WI38 (cell line): ENCODE measurements at regions not wholly inside any gene's neighbourhood (a gene's known extent, or its start where the extent isn't known, plus 50 kb on each side); places are given as distances from the start of the nearest gene placed in this dataset.

Experiments used
- H3K4me3 ChIP-seq: 2 replicates; pipeline ENCODE4 v1.5.1; 2011; ENCODE audit warnings: low read depth, mild to moderate bottlenecking, control low read depth, low read length
- TF ChIP-seq, protein P1 (sequence below): IDR thresholded peaks from 2 replicates; pipeline ENCODE4 v1.5.1; 2012; ENCODE audit warnings: low read depth, mild to moderate bottlenecking, control low read depth, low read length

GRCh38 chr2:20557635-20558034 is 93.3 kb downstream of the HS1BP3 start:
- no peak overlapping the region for H3K4me3 ChIP-seq
- TF ChIP-seq, protein P1, sequence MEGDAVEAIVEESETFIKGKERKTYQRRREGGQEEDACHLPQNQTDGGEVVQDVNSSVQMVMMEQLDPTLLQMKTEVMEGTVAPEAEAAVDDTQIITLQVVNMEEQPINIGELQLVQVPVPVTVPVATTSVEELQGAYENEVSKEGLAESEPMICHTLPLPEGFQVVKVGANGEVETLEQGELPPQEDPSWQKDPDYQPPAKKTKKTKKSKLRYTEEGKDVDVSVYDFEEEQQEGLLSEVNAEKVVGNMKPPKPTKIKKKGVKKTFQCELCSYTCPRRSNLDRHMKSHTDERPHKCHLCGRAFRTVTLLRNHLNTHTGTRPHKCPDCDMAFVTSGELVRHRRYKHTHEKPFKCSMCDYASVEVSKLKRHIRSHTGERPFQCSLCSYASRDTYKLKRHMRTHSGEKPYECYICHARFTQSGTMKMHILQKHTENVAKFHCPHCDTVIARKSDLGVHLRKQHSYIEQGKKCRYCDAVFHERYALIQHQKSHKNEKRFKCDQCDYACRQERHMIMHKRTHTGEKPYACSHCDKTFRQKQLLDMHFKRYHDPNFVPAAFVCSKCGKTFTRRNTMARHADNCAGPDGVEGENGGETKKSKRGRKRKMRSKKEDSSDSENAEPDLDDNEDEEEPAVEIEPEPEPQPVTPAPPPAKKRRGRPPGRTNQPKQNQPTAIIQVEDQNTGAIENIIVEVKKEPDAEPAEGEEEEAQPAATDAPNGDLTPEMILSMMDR, result no peak

- H3K4me3 ChIP-seq, result no peak overlapping the region
- TF ChIP-seq, protein P1, result no peak
Observed at GRCh38 chr2:20558391-20559150, 92.3 kb downstream of the HS1BP3 start.

DNA sequence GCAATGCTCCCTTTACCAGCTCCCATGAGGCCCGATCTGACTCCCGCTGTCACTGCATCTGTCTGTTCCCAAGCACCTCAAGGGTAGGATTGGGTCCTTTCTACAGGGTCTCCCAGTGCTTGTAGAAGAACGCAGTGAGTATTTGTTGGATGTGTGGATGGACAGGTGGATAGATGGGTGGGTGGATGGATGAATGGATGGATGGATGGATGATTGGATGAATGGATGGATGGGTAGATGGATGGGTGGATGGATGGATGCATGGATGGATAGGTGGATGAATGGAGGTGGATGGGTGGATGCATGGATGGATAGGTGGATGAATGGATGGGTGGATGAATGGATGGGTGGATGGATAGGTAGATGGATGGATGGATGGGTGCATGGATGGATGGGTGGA is 91.6 kb downstream of the HS1BP3 start:
- TF ChIP-seq, protein P1, result no peak
- H3K4me3 ChIP-seq, result no peak overlapping the region

DNA sequence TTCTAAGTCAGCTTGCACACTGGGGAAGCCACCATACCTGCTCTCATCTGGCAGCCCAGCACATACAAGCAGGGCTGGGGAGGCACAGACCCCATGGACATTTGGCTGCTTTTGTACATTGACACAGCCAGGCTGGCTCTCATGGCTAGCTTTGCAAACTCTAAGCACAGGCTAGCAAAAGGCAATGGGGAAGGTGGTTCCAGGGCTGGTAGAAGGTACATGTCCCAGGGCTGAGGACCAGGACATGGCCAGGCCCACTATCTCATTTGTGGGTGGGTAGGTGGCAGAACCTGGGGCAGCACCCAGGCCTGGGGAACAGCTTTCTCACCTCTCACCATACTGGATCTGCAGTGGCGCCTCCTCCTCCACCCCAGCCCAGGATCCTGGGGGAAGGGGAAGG is 90.9 kb downstream of the HS1BP3 start:
- TF ChIP-seq, protein P1, result no peak
- H3K4me3 ChIP-seq, result no peak overlapping the region

- TF ChIP-seq, protein P1, result no peak
- H3K4me3 ChIP-seq, result no peak overlapping the region
Observed at GRCh38 chr2:20560891-20561636, 89.8 kb downstream of the HS1BP3 start.

DNA sequence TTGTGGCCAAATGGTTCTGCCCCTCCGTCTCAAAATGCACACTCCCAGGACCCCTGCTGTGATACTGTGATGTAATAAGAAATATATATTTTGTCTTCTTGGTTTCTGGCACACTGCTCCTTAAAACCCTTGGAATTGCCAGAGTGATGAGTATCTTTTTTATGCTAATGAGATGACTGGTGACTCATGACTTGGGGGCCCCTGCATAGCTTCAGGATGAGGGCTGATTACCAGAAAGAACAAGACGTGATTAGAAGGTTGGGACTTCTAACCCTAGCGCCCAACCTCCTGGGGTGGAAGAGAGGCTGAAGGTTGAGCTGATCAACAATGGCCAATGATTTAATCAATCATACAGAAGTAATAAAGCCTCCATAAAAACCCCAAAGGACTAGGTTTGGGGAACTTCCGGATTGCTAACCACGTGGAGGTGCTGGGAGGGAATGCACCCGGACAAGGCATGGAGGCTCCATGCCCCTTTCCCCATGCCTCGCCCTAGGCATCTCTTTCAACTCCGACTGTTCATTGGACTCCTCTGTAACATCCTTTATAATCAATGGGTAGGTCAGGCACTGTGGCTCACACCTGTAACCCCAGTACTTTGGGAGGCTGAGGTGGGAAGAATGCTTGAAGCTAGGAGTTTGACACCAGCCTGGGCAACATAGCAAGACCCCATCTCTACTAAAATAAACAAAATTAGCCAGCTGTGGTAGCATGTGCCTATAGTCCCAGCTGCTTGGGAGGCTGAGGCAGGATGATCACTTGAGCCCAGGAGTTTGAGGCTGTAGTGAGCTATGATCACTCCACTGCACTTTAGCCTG is 89.1 kb downstream of the HS1BP3 start:
- TF ChIP-seq, protein P1, result no peak
- no peak overlapping the region for H3K4me3 ChIP-seq
